B cell (primary cell): ENCODE measurements at regions not wholly inside any gene's neighbourhood (a gene's known extent, or its start where the extent isn't known, plus 50 kb on each side); places are given as distances from the start of the nearest gene placed in this dataset.

Experiments used
- ATAC-seq: fragments of 200-7000 bp; cut with Tn5 transposase; one replicate; pipeline ENCODE4 v1.10.0; 2021; ENCODE audit warnings: low read depth, mild to moderate bottlenecking, moderate number of reproducible peaks, moderate library complexity
- CTCF ChIA-PET: fragments of 350-600 bp; sonication (Branson Sonifier 250); formaldehyde crosslinking; loops from one replicate; lab custom pipeline; 2021; ENCODE audit warnings: antibody characterized with exemption, inconsistent platforms; lab: Charles Lee
- POLR2A ChIA-PET: fragments of 350-600 bp; sonication (Branson Sonifier 250); formaldehyde crosslinking; loops from one replicate; lab custom pipeline; 2021; ENCODE audit warnings: antibody characterized with exemption; lab: Charles Lee
- DNase-seq: peaks from one replicate; pipeline ENCODE4 v3.0.0; 2013
- H2AFZ ChIP-seq: 2 replicates; pipeline ENCODE4 v1.6.1; 2012; ENCODE audit warnings: mild to moderate bottlenecking, low read depth, low read length; ENCODE audit not compliant: insufficient read depth, poor library complexity, severe bottlenecking
- H3K27ac ChIP-seq, 2 donors: 1 replicate in 1 of 2; 2 replicates in 1 of 2; pipeline ENCODE4 v1.5.1; 2012 to 2013; ENCODE audit warnings: low read length in 2 of 2, mild to moderate bottlenecking in 2 of 2, moderate library complexity in 1 of 2
- H3K27me3 ChIP-seq, 4 experiments: fragments of 200-600 bp in 1 of 4; sonication (generic) in 1 of 4; replicated peaks in 1 of 4; 1 replicate in 2 of 4; 2 replicates in 2 of 4; pipeline versions ENCODE4 v1.6.1 to v1.7.0; 2013 to 2016; ENCODE audit warnings: low read length in 3 of 4, mild to moderate bottlenecking in 2 of 4, mixed read lengths in 1 of 4, moderate library complexity in 1 of 4; ENCODE audit not compliant: insufficient read depth in 4 of 4, control insufficient read depth in 3 of 4; ENCODE audit errors: control extremely low read depth in 1 of 4
- H3K36me3 ChIP-seq, 2 experiments: replicated peaks in 1 of 2; 1 replicate in 1 of 2; 2 replicates in 1 of 2; pipeline versions ENCODE4 v1.6.1 to v1.7.1; 2013; ENCODE audit warnings: low read length in 1 of 2; ENCODE audit not compliant: insufficient read depth in 2 of 2, control insufficient read depth in 1 of 2; ENCODE audit errors: control extremely low read depth in 1 of 2, extremely low read depth in 1 of 2
- H3K4me1 ChIP-seq, 2 donors: fragments of 200-600 bp in 1 of 2; sonication (generic) in 1 of 2; 1 replicate in 1 of 2; 2 replicates in 1 of 2; pipeline versions ENCODE4 v1.5.1 to v1.6.1; 2013 to 2017; ENCODE audit warnings: low read length in 2 of 2; ENCODE audit not compliant: control insufficient read depth in 2 of 2, insufficient read depth in 2 of 2
- H3K4me2 ChIP-seq: replicated peaks from 2 replicates; pipeline ENCODE3; 2012; ENCODE audit warnings: mild to moderate bottlenecking, low read depth, low read length; ENCODE audit not compliant: poor library complexity, severe bottlenecking
- H3K4me3 ChIP-seq, 5 experiments: fragments of 200-600 bp in 1 of 5; sonication (generic) in 1 of 5; 1 replicate in 3 of 5; 2 replicates in 2 of 5; pipeline versions ENCODE4 v1.5.1 to v1.7.0; 2011 to 2016; ENCODE audit warnings: low read length in 4 of 5, mild to moderate bottlenecking in 4 of 5, low read depth in 2 of 5, control low read depth in 1 of 5, moderate library complexity in 1 of 5; ENCODE audit not compliant: insufficient read depth in 1 of 5; ENCODE audit errors: control extremely low read depth in 1 of 5, extremely low read depth in 1 of 5
- H3K79me2 ChIP-seq: fragments of 200-600 bp; sonication (generic); one replicate; pipeline ENCODE4 v1.6.0; 2016; ENCODE audit warnings: low read length; ENCODE audit not compliant: control insufficient read depth, insufficient read depth
- H3K9ac ChIP-seq: fragments of 200-600 bp; sonication (generic); 2 replicates; pipeline ENCODE4 v1.6.1; 2017; ENCODE audit warnings: mild to moderate bottlenecking, low read length, moderate library complexity
- H3K9me3 ChIP-seq, 3 donors: one replicate each; pipeline versions ENCODE4 v1.6.1 to v1.7.1; 2013; ENCODE audit warnings: low read length in 2 of 3; ENCODE audit not compliant: control insufficient read depth in 2 of 3, insufficient read depth in 1 of 3; ENCODE audit errors: control extremely low read depth in 1 of 3
- H4K20me1 ChIP-seq: 2 replicates; pipeline ENCODE4 v1.6.0; 2012; ENCODE audit warnings: mild to moderate bottlenecking, low read length; ENCODE audit not compliant: insufficient read depth, control insufficient read depth, poor library complexity, severe bottlenecking
- H3K27ac Mint-ChIP-seq: one replicate; pipeline ENCODE4 v1.8.0; 2021; ENCODE audit warnings: mixed read lengths
- H3K27me3 Mint-ChIP-seq: one replicate; pipeline ENCODE4 v1.8.0; 2021; ENCODE audit warnings: mixed read lengths
- H3K4me1 Mint-ChIP-seq: one replicate; pipeline ENCODE4 v1.8.0; 2021; ENCODE audit warnings: mixed read lengths
- H3K4me3 Mint-ChIP-seq: one replicate; pipeline ENCODE4 v1.8.0; 2021; ENCODE audit warnings: mixed read lengths
- H3K9me3 Mint-ChIP-seq: one replicate; pipeline ENCODE4 v1.8.0; 2022; ENCODE audit warnings: mixed read lengths; ENCODE audit not compliant: insufficient read depth
- CTCF ChIP-seq: fragments of 200-600 bp; IDR thresholded peaks from one replicate; pipeline ENCODE4 v1.8.0; 2022; ENCODE audit warnings: antibody characterized with exemption, mild to moderate bottlenecking
- EZH2 ChIP-seq: IDR thresholded peaks from 2 replicates; pipeline ENCODE4 v1.6.1; 2012; ENCODE audit warnings: borderline replicate concordance, low read depth, mild to moderate bottlenecking, moderate library complexity, low read length; ENCODE audit not compliant: insufficient read depth, poor library complexity, severe bottlenecking
- WGBS: methylation state at CpG from one replicate; pipeline ENCODE4 v1.1.5; 2013; ENCODE audit warnings: missing lambda C conversion rate; ENCODE audit not compliant: insufficient coverage; 5-methylcytosine and 5-hydroxymethylcytosine counted together
- intact Hi-C: fragments of 100-400 bp; cut with micrococcal nuclease; formaldehyde crosslinking; loops from one replicate; pipeline ENCODE4 v1.10.0; 2022

DNA sequence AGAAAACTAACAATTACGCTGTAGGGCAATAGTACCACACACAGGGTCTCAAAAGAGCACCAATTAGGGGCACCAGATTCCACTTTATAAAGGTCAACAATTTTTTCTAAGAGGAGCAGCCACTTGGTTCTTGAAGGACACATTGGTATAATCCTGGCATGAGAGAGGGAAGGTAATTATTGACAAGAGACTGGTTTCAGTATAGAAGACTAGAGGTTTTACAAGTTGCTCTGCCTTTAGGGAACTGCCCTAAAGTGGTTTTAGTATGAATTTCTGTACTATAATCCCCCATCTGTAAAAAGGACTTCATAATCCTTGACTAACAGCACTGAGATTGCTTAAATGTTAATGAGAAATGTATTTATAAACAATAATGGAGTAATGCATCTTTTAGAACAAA is 648.5 kb upstream of the PTBP2 start:
- intact Hi-C loops: no loop called here
- H3K27me3 Mint-ChIP-seq: no peaks in the 10 kb centered on the region
- CTCF ChIA-PET: no interaction called here
- no peak overlapping the region for H2AFZ ChIP-seq
- POLR2A ChIA-PET: no interaction called here
- no peak overlapping the region for H3K27ac ChIP-seq
- no peaks in the 10 kb centered on the region for H3K9me3 ChIP-seq
- ATAC-seq (no peak), DNase-seq (no peak)
- H3K27ac Mint-ChIP-seq: no peak overlapping the region
- no peak overlapping the region for H3K9ac ChIP-seq
- no peaks in the 10 kb centered on the region for H3K9me3 Mint-ChIP-seq
- no peaks in the 10 kb centered on the region for H3K4me1 Mint-ChIP-seq
- no peaks in the 10 kb centered on the region for H3K79me2 ChIP-seq
- TF ChIP-seq CTCF: no peak
- TF ChIP-seq EZH2: no peak
- H3K4me2 ChIP-seq: no peak overlapping the region
- no peaks in the 10 kb centered on the region for H3K4me1 ChIP-seq
- H3K36me3 ChIP-seq: no peaks in the 10 kb centered on the region
- H3K4me3 ChIP-seq: no peak overlapping the region
- WGBS: no CpG with 5 or more reads among the region's 1 CpG
- no peaks in the 10 kb centered on the region for H4K20me1 ChIP-seq
- H3K27me3 ChIP-seq: no peaks in the 10 kb centered on the region
- no peak overlapping the region for H3K4me3 Mint-ChIP-seq

- no peak for DNase-seq
- H3K9me3 ChIP-seq: no peaks in the 10 kb centered on the region
- H3K27me3 ChIP-seq: no peaks in the 10 kb centered on the region
- H3K9me3 Mint-ChIP-seq: no peaks in the 10 kb centered on the region
- no peak overlapping the region for H3K4me2 ChIP-seq
- no peak overlapping the region for H3K9ac ChIP-seq
- no peaks in the 10 kb centered on the region for H3K36me3 ChIP-seq
- no peaks in the 10 kb centered on the region for H3K4me1 Mint-ChIP-seq
- H3K4me1 ChIP-seq: no peaks in the 10 kb centered on the region
- intact Hi-C loops: no loop called here
- H3K4me3 ChIP-seq: no peak overlapping the region
- no peak for TF ChIP-seq EZH2
- no peak for TF ChIP-seq CTCF
- ChIA-PET CTCF (no interaction called here), POLR2A (no interaction called here)
- whole genome bisulfite sequencing: 50% methylated on average over 1 of the region's 2 CpGs
- no peak overlapping the region for H2AFZ ChIP-seq
- H3K27me3 Mint-ChIP-seq: no peaks in the 10 kb centered on the region
- H3K4me3 Mint-ChIP-seq: no peak overlapping the region
- H3K27ac ChIP-seq: no peak overlapping the region
- no peaks in the 10 kb centered on the region for H4K20me1 ChIP-seq
- H3K27ac Mint-ChIP-seq: no peak overlapping the region
- no peaks in the 10 kb centered on the region for H3K79me2 ChIP-seq
- ATAC-seq: no peak
Observed at GRCh38 chr1:96074422-96074821, 647.2 kb upstream of the PTBP2 start.
